ENCODE measurements at regions not wholly inside any gene's neighbourhood (a gene's known extent, or its start where the extent isn't known, plus 50 kb on each side); places are given as distances from the start of the nearest gene placed in this dataset.

GRCh38 chr20:60474385-60474910 lies 516.2 kb downstream of the CDH26 start:
- no peak overlapping the region for H2AFZ ChIP-seq (ENCODE audit: low read length)
- H3K9me2 ChIP-seq (replicated peaks; ENCODE audit: low read length) = no peaks in the 10 kb centered on the region
- no peak overlapping the region for H3K27ac ChIP-seq (ENCODE audit: low read length)
- DNase-seq (no peak), ATAC-seq (no peak)
- intact Hi-C loops (cut with micrococcal nuclease) = no loop called here
- H3K9me3 ChIP-seq (ENCODE audit: low read length) = 0 out of 2 replicates have a peak, but pooled peaks cover 3% of the 10 kb centered on the region
- no peaks in the 10 kb centered on the region for H3K36me3 ChIP-seq (ENCODE audit: low read depth, low read length)
- no peak overlapping the region for H3K9ac ChIP-seq (ENCODE audit: low read length)
- no peaks in the 10 kb centered on the region for H3K79me2 ChIP-seq (ENCODE audit: low read length)
- H3K4me3 ChIP-seq (ENCODE audit: low read length) = no peak overlapping the region
- TF ChIP-seq CTCF (conservative IDR thresholded peaks at IDR 0.05; ENCODE audit: low read depth, low read length) (no peak), EZH2phosphoT487 (IDR thresholded peaks at IDR 0.05; ENCODE audit: borderline replicate concordance, low read length) (no peak), EZH2 (IDR thresholded peaks at IDR 0.05; ENCODE audit: low read length, unreplicated experiment) (no peak)
- H3K27me3 ChIP-seq (ENCODE audit: low read length) = no peaks in the 10 kb centered on the region
- no peaks in the 10 kb centered on the region for H3K4me1 ChIP-seq (ENCODE audit: insufficient read depth, low read length)
- ChIA-PET POLR2A (ENCODE audit: unreplicated experiment) (no interaction called here), CTCF (no interaction called here)
- H3F3A ChIP-seq (ENCODE audit: low read length, unreplicated experiment) = no peaks in the 10 kb centered on the region
- H3K4me2 ChIP-seq (ENCODE audit: low read length) = no peak overlapping the region
- no peaks in the 10 kb centered on the region for H4K20me1 ChIP-seq (ENCODE audit: low read length)
- no TSS peak for BruUV-seq (replicated peaks)

DNA sequence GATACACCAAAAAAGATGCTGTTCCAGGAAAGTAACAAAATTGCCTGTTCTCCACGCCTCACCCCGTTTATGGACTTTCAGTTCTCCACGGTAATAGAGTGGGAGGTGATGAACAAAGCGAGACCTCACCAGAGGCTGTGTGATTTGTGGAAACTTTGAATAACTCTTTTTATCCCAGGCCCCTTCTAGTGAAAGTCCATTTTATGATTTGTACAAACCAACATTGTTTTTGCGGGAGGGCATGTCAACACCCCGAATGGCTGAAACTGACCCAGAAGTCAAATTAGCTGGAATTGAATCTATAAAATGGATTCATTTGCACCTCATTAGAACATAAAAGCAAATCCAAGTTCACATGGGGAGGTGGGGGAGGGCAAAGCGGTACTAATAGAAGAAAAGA lies 517.8 kb downstream of the CDH26 start:
- no peaks in the 10 kb centered on the region for H3F3A ChIP-seq (ENCODE audit: low read length, unreplicated experiment)
- H3K9me3 ChIP-seq (ENCODE audit: low read length) = 0 out of 2 replicates have a peak, but pooled peaks cover 4% of the 10 kb centered on the region
- no peak overlapping the region for H3K4me3 ChIP-seq (ENCODE audit: low read length)
- H3K4me2 ChIP-seq (ENCODE audit: low read length) = no peak overlapping the region
- intact Hi-C loops (cut with micrococcal nuclease) = no loop called here
- no TSS peak for BruUV-seq (replicated peaks)
- H2AFZ ChIP-seq (ENCODE audit: low read length) = no peak overlapping the region
- H3K27ac ChIP-seq (ENCODE audit: low read length) = no peak overlapping the region
- no peaks in the 10 kb centered on the region for H3K79me2 ChIP-seq (ENCODE audit: low read length)
- no peaks in the 10 kb centered on the region for H3K4me1 ChIP-seq (ENCODE audit: insufficient read depth, low read length)
- no peaks in the 10 kb centered on the region for H4K20me1 ChIP-seq (ENCODE audit: low read length)
- no peaks in the 10 kb centered on the region for H3K36me3 ChIP-seq (ENCODE audit: low read depth, low read length)
- DNase-seq (no peak), ATAC-seq (no peak)
- ChIA-PET CTCF (no interaction called here), POLR2A (ENCODE audit: unreplicated experiment) (no interaction called here)
- no peak for TF ChIP-seq EZH2 (IDR thresholded peaks at IDR 0.05; ENCODE audit: low read length, unreplicated experiment)
- H3K9me2 ChIP-seq (replicated peaks; ENCODE audit: low read length) = no peaks in the 10 kb centered on the region
- no peaks in the 10 kb centered on the region for H3K27me3 ChIP-seq (ENCODE audit: low read length)
- no peak overlapping the region for H3K9ac ChIP-seq (ENCODE audit: low read length)

GRCh38 chr20:60477958-60478357 lies 519.7 kb downstream of the CDH26 start:
- ATAC-seq (no peak), DNase-seq (no peak)
- Histone ChIP-seq H3K36me3 (ENCODE audit: low read depth, low read length) (no peaks in the 10 kb centered on the region), H4K20me1 (ENCODE audit: low read length) (no peaks in the 10 kb centered on the region), H3K79me2 (ENCODE audit: low read length) (no peaks in the 10 kb centered on the region), H3K9me2 (replicated peaks; ENCODE audit: low read length) (no peaks in the 10 kb centered on the region), H3K4me2 (ENCODE audit: low read length) (no peak overlapping the region), H3F3A (ENCODE audit: low read length, unreplicated experiment) (no peaks in the 10 kb centered on the region), H3K9me3 (ENCODE audit: low read length) (0 out of 2 replicates have a peak, but pooled peaks cover 4% of the 10 kb centered on the region), H3K4me3 (ENCODE audit: low read length) (no peak overlapping the region), H3K4me1 (ENCODE audit: insufficient read depth, low read length) (no peaks in the 10 kb centered on the region), H3K9ac (ENCODE audit: low read length) (no peak overlapping the region), H2AFZ (ENCODE audit: low read length) (no peak overlapping the region), H3K27me3 (ENCODE audit: low read length) (no peaks in the 10 kb centered on the region), H3K27ac (ENCODE audit: low read length) (no peak overlapping the region)
- intact Hi-C loops (cut with micrococcal nuclease) = no loop called here
- no peak for TF ChIP-seq CTCF (conservative IDR thresholded peaks at IDR 0.05; ENCODE audit: low read depth, low read length)
- TF ChIP-seq EZH2phosphoT487 (IDR thresholded peaks at IDR 0.05; ENCODE audit: borderline replicate concordance, low read length) = no peak
- POLR2A ChIA-PET (ENCODE audit: unreplicated experiment) = no interaction called here
- CTCF ChIA-PET = no interaction called here
- no TSS peak for BruUV-seq (replicated peaks)
